ENCODE measurements at regions not wholly inside any gene's neighbourhood (a gene's known extent, or its start where the extent isn't known, plus 50 kb on each side); places are given as distances from the start of the nearest gene placed in this dataset.

DNA sequence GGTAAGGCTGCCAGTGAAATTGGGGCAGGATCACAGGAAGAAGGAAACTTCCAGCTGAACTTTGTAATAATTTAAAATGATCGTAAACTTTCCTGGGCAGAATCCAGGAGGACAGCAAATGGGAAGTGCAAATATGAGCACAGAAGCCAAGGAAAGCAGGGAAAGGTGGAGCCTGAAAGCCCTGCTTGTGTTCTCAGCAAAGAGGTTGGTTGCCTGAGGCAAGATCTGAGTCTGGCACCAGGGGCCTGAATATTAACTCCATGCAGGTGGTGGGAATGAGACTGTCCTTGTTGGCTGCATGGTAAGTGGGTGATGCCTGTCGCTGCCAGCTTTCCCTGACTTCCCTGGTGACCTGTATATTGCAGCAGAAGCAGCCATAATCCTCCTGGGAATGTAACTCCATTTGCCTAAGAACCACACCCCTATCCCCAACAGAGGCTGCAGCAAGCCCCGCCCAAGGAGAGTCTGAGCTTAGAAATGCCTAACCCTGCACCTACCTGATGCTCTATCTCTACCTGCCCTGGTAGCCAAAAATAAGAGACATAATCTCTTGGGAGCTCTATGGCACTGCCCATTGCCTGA lies 132.0 kb upstream of the HDX start:
- TF ChIP-seq, protein P1, sequence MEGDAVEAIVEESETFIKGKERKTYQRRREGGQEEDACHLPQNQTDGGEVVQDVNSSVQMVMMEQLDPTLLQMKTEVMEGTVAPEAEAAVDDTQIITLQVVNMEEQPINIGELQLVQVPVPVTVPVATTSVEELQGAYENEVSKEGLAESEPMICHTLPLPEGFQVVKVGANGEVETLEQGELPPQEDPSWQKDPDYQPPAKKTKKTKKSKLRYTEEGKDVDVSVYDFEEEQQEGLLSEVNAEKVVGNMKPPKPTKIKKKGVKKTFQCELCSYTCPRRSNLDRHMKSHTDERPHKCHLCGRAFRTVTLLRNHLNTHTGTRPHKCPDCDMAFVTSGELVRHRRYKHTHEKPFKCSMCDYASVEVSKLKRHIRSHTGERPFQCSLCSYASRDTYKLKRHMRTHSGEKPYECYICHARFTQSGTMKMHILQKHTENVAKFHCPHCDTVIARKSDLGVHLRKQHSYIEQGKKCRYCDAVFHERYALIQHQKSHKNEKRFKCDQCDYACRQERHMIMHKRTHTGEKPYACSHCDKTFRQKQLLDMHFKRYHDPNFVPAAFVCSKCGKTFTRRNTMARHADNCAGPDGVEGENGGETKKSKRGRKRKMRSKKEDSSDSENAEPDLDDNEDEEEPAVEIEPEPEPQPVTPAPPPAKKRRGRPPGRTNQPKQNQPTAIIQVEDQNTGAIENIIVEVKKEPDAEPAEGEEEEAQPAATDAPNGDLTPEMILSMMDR (conservative IDR thresholded peaks at IDR 0.05 in 1 of 2, IDR thresholded peaks at IDR 0.05 in 1 of 2; ENCODE audit: extremely low read depth in 1 of 2, insufficient read depth in 1 of 2, low read depth in 1 of 2, low read length in 2 of 2): no peak
- no peak for TF ChIP-seq EZH2 (IDR thresholded peaks at IDR 0.05; ENCODE audit: borderline replicate concordance, low read length)
